Lower leg skin (tissue), 3 donors: ENCODE measurements at regions not wholly inside any gene's neighbourhood (a gene's known extent, or its start where the extent isn't known, plus 50 kb on each side); places are given as distances from the start of the nearest gene placed in this dataset.

ENCODE experiments used
- POLR2A ChIP-seq, 2 donors: fragments of 450-650 bp; IDR thresholded peaks; one replicate each; pipeline ENCODE4 v1.6.1; 2016 to 2017; ENCODE audit warnings: antibody characterized with exemption in 2 of 2, mild to moderate bottlenecking in 1 of 2, moderate library complexity in 1 of 2
- TF ChIP-seq, protein P1 (sequence below), 3 donors: fragments of 450-650 bp; IDR thresholded peaks; one replicate each; pipeline ENCODE4 v1.5.1; 2016; ENCODE audit warnings: antibody characterized with exemption in 3 of 3, mild to moderate bottlenecking in 3 of 3, moderate library complexity in 2 of 3

- TF ChIP-seq, protein P1, sequence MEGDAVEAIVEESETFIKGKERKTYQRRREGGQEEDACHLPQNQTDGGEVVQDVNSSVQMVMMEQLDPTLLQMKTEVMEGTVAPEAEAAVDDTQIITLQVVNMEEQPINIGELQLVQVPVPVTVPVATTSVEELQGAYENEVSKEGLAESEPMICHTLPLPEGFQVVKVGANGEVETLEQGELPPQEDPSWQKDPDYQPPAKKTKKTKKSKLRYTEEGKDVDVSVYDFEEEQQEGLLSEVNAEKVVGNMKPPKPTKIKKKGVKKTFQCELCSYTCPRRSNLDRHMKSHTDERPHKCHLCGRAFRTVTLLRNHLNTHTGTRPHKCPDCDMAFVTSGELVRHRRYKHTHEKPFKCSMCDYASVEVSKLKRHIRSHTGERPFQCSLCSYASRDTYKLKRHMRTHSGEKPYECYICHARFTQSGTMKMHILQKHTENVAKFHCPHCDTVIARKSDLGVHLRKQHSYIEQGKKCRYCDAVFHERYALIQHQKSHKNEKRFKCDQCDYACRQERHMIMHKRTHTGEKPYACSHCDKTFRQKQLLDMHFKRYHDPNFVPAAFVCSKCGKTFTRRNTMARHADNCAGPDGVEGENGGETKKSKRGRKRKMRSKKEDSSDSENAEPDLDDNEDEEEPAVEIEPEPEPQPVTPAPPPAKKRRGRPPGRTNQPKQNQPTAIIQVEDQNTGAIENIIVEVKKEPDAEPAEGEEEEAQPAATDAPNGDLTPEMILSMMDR (IDR thresholded peaks at IDR 0.05): no peak
- no peak for TF ChIP-seq POLR2A (IDR thresholded peaks at IDR 0.05)
Observed at GRCh38 chr3:104825116-104825515, 541.6 kb upstream of the ALCAM start.
